Neutrophil (primary cell): ENCODE measurements at regions not wholly inside any gene's neighbourhood (a gene's known extent, or its start where the extent isn't known, plus 50 kb on each side); places are given as distances from the start of the nearest gene placed in this dataset.

ENCODE experiments used
- H3K27ac ChIP-seq: fragments of 200-600 bp; sonication (generic); 2 replicates; pipeline ENCODE4 v1.5.1; 2016; ENCODE audit warnings: mild to moderate bottlenecking, moderate library complexity
- H3K27me3 ChIP-seq: fragments of 200-600 bp; sonication (generic); 2 replicates; pipeline ENCODE4 v1.6.0; 2016; ENCODE audit warnings: mild to moderate bottlenecking
- H3K36me3 ChIP-seq: fragments of 200-600 bp; sonication (generic); 2 replicates; pipeline ENCODE4 v1.5.1; 2017
- H3K4me1 ChIP-seq, 2 experiments: fragments of 200-600 bp in 1 of 2; sonication (generic) in 1 of 2; 1 replicate in 1 of 2; 2 replicates in 1 of 2; pipeline versions ENCODE4 v1.5.1 to v1.6.1; 2013 to 2016; ENCODE audit warnings: low read depth in 1 of 2, low read length in 1 of 2, mild to moderate bottlenecking in 1 of 2, moderate library complexity in 1 of 2; ENCODE audit not compliant: control insufficient read depth in 1 of 2, insufficient read depth in 1 of 2
- H3K4me3 ChIP-seq, 2 experiments: fragments of 200-600 bp in 1 of 2; sonication (generic) in 1 of 2; 1 replicate in 1 of 2; 2 replicates in 1 of 2; pipeline ENCODE4 v1.5.1; 2013 to 2016; ENCODE audit warnings: low read depth in 1 of 2, low read length in 1 of 2, mild to moderate bottlenecking in 1 of 2, moderate library complexity in 1 of 2
- H3K9me3 ChIP-seq: fragments of 200-600 bp; sonication (generic); 2 replicates; pipeline ENCODE4 v1.5.1; 2016
- CTCF ChIP-seq: fragments of 200-600 bp; sonication (generic); IDR thresholded peaks from 2 replicates; pipeline ENCODE4 v1.5.1; 2016; ENCODE audit warnings: antibody characterized with exemption

DNA sequence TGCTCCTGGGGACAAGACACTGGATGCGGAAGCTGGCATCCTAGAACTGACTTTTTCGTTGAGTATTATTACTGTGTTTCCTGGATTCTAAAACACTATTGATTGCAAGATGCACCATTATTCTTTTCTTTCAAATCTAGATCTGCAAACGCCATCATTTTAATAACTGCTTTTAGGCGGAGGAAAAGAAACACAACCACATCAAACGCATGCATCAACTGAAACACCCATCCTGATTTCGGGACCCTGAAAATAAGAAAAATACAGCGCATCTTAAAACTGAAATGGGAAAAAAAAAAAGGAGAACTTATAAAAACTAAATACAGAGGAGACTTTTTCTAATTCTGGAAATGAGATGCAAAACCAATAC is 103.7 kb upstream of the MAX start:
- Histone ChIP-seq H3K27me3 (no peaks in the 10 kb centered on the region), H3K36me3 (no peaks in the 10 kb centered on the region), H3K27ac (no peak overlapping the region), H3K4me3 (no peak overlapping the region), H3K9me3 (no peaks in the 10 kb centered on the region), H3K4me1 (no peaks in the 10 kb centered on the region)
- TF ChIP-seq CTCF, result no peak

GRCh38 chr14:65206448-65207096 is 104.3 kb upstream of the MAX start:
- H3K27me3 ChIP-seq, result no peaks in the 10 kb centered on the region
- no peak overlapping the region for H3K27ac ChIP-seq
- H3K4me1 ChIP-seq, result no peaks in the 10 kb centered on the region
- no peak for TF ChIP-seq CTCF
- no peaks in the 10 kb centered on the region for H3K9me3 ChIP-seq
- no peaks in the 10 kb centered on the region for H3K36me3 ChIP-seq
- no peak overlapping the region for H3K4me3 ChIP-seq

DNA sequence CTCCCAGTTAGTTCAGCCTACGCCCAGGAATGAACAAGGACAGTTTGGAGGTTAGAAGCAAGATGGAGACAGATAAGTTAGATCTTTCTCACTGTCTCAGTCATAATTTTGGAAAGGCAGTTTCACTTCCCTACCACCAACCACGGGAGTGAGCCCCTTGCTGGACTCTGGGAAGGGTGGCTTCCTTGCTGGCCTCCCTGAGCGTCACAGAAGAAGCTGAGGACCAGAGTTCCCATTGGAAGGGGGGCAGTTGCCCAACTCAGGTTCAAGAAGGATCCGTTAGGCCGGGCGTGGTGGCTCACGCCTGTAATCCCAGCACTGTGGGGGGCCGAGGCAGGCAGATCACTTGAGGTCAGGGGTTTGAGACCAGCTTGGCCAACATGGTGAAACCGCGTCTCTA is 106.2 kb upstream of the MAX start:
- Histone ChIP-seq H3K36me3 (no peaks in the 10 kb centered on the region), H3K4me1 (no peaks in the 10 kb centered on the region), H3K4me3 (no peak overlapping the region), H3K27me3 (no peaks in the 10 kb centered on the region), H3K9me3 (no peaks in the 10 kb centered on the region), H3K27ac (no peak overlapping the region)
- no peak for TF ChIP-seq CTCF

- H3K36me3 ChIP-seq, result no peaks in the 10 kb centered on the region
- no peak overlapping the region for H3K27ac ChIP-seq
- no peaks in the 10 kb centered on the region for H3K4me1 ChIP-seq
- H3K9me3 ChIP-seq, result no peaks in the 10 kb centered on the region
- H3K4me3 ChIP-seq, result no peak overlapping the region
- no peak for TF ChIP-seq CTCF
- H3K27me3 ChIP-seq, result no peaks in the 10 kb centered on the region
Observed at GRCh38 chr14:65210118-65210821, 108.0 kb upstream of the MAX start.

DNA sequence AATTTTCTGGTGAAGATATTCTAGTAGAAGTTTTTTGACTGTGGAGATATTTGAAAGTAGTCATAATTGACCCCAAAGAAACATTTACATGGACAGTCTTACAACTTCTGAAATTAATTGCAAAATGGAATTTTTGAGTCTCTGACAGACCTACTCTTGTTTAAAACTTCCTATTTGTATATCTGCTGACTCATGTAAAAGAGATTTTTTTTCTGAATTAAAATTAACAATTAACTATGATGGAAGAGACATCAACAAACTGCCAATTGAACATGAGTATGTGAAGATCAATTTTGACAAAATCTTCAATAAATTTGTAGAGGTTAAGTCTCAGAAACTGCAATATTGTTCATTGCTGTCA is 108.5 kb upstream of the MAX start:
- no peaks in the 10 kb centered on the region for H3K36me3 ChIP-seq
- H3K27ac ChIP-seq, result no peak overlapping the region
- no peaks in the 10 kb centered on the region for H3K27me3 ChIP-seq
- no peak overlapping the region for H3K4me3 ChIP-seq
- no peaks in the 10 kb centered on the region for H3K4me1 ChIP-seq
- TF ChIP-seq CTCF, result no peak
- H3K9me3 ChIP-seq, result no peaks in the 10 kb centered on the region
